AG09309 (cell line): ENCODE measurements at regions not wholly inside any gene's neighbourhood (a gene's known extent, or its start where the extent isn't known, plus 50 kb on each side); places are given as distances from the start of the nearest gene placed in this dataset.
"Not testable (repeated sequence)": the region's sequence is repeated elsewhere in the genome, so short reads cannot be mapped to it uniquely, and the experiment has no call there.

Source experiments
- DNase-seq: peaks from one replicate; pipeline ENCODE4 v3.0.0-alpha.2; 2010; ENCODE audit warnings: low read depth
- H3K4me3 ChIP-seq: 2 replicates; pipeline ENCODE4 v1.5.1; 2011; ENCODE audit warnings: mild to moderate bottlenecking, low read depth, low read length, moderate library complexity; ENCODE audit not compliant: control insufficient read depth
- CTCF ChIP-seq: IDR thresholded peaks from 2 replicates; pipeline ENCODE4 v1.5.1; 2011; ENCODE audit warnings: mild to moderate bottlenecking, low read depth, low read length, inconsistent platforms; ENCODE audit not compliant: insufficient read depth, control insufficient read depth; ENCODE audit errors: missing control alignments

GRCh38 chr21:14645702-14646101 is 99.6 kb upstream of the SAMSN1 start:
- TF ChIP-seq CTCF: no peak
- DNase-seq: no peak
- H3K4me3 ChIP-seq: no peak overlapping the region

GRCh38 chr21:14632359-14632758 is 86.2 kb upstream of the SAMSN1 start:
- TF ChIP-seq CTCF: no peak
- DNase-seq: no peak
- H3K4me3 ChIP-seq: no peak overlapping the region

- H3K4me3 ChIP-seq: no peak overlapping the region
- DNase-seq: no peak
- no peak for TF ChIP-seq CTCF
Observed at GRCh38 chr21:14630556-14631069, 84.5 kb upstream of the SAMSN1 start.

GRCh38 chr21:14629461-14629860 is 83.3 kb upstream of the SAMSN1 start:
- DNase-seq: no peak
- no peak overlapping the region for H3K4me3 ChIP-seq
- no peak for TF ChIP-seq CTCF

- not testable (repeated sequence) for H3K4me3 ChIP-seq, DNase-seq
Observed at GRCh38 chr21:14623079-14623478, 77.0 kb upstream of the SAMSN1 start.

- no peak overlapping the region for H3K4me3 ChIP-seq
- no peak for TF ChIP-seq CTCF
- DNase-seq: no peak
Observed at GRCh38 chr21:14620152-14620551, 74.0 kb upstream of the SAMSN1 start.

- DNase-seq: no peak
- no peak for TF ChIP-seq CTCF
- no peak overlapping the region for H3K4me3 ChIP-seq
Observed at GRCh38 chr21:14617871-14618270, 71.8 kb upstream of the SAMSN1 start.

- no peak for TF ChIP-seq CTCF
- no peak for DNase-seq
- no peak overlapping the region for H3K4me3 ChIP-seq
Observed at GRCh38 chr21:14617040-14617393, 70.9 kb upstream of the SAMSN1 start.
